ENCODE measurements at regions not wholly inside any gene's neighbourhood (a gene's known extent, or its start where the extent isn't known, plus 50 kb on each side); places are given as distances from the start of the nearest gene placed in this dataset.

GRCh38 chr3:3648988-3649679, 150.1 kb upstream of the LRRN1 start:
- Histone ChIP-seq H3K23me2 (ENCODE audit: low read depth, low read length) (no peaks in the 10 kb centered on the region), H2BK15ac (ENCODE audit: low read length) (no peak overlapping the region), H3K36me3 (ENCODE audit: control insufficient read depth in 2 of 4, insufficient read depth in 4 of 4, low read length in 3 of 4) (no peaks in the 10 kb centered on the region), H3K27me3 (replicated peaks in 1 of 4; ENCODE audit: control insufficient read depth in 3 of 4, extremely low read depth in 1 of 4, insufficient read depth in 3 of 4, low read length in 3 of 4) (no peaks in the 10 kb centered on the region), H2BK120ac (replicated peaks; ENCODE audit: low read depth, low read length) (no peak overlapping the region), H3K9ac (replicated peaks in 1 of 4; ENCODE audit: extremely low read depth in 1 of 4, low read depth in 3 of 4, low read length in 3 of 4) (no peak overlapping the region), H3K4ac (replicated peaks; ENCODE audit: insufficient read length, low read depth, low read length) (no peak overlapping the region), H2BK12ac (ENCODE audit: low read depth, low read length) (no peak overlapping the region), H3K27ac (ENCODE audit: low read depth, low read length) (no peak overlapping the region), H2AFZ (ENCODE audit: low read length) (no peak overlapping the region), H3K9me3 (ENCODE audit: insufficient read depth in 2 of 2, low read depth in 1 of 2, low read length in 1 of 2) (no peaks in the 10 kb centered on the region), H4K91ac (replicated peaks; ENCODE audit: insufficient read length, low read length) (no peak overlapping the region), H3K14ac (ENCODE audit: insufficient read length) (no peak overlapping the region), H3K23ac (ENCODE audit: insufficient read length) (no peak overlapping the region), H4K8ac (ENCODE audit: extremely low read depth, insufficient read depth, low read length) (no peak overlapping the region), H3K18ac (ENCODE audit: extremely low read depth, low read length) (no peak overlapping the region), H4K5ac (ENCODE audit: insufficient read length, low read depth, low read length) (no peak overlapping the region), H3K4me3 (ENCODE audit: extremely low read depth in 1 of 4, insufficient read depth in 2 of 4, low read depth in 3 of 4, low read length in 4 of 4) (no peak overlapping the region), H2BK5ac (ENCODE audit: low read depth, low read length) (no peak overlapping the region), H2BK20ac (ENCODE audit: low read length) (no peak overlapping the region), H2AK5ac (ENCODE audit: low read depth, low read length) (no peak overlapping the region), H3K79me2 (ENCODE audit: control insufficient read depth in 1 of 2, insufficient read depth in 2 of 2, low read length in 2 of 2) (no peaks in the 10 kb centered on the region), H3K4me1 (replicated peaks in 1 of 4; ENCODE audit: control insufficient read depth in 3 of 4, insufficient read depth in 4 of 4, low read length in 3 of 4) (no peaks in the 10 kb centered on the region), H3K4me2 (ENCODE audit: insufficient read depth in 1 of 2, low read depth in 2 of 2, low read length in 2 of 2) (no peak overlapping the region), H3K79me1 (ENCODE audit: low read depth, low read length) (no peaks in the 10 kb centered on the region), H3K56ac (replicated peaks; ENCODE audit: insufficient read length, low read depth, low read length) (no peak overlapping the region), H4K20me1 (replicated peaks in 1 of 2; ENCODE audit: control insufficient read depth in 1 of 2, insufficient read depth in 2 of 2, low read length in 2 of 2) (no peaks in the 10 kb centered on the region)
- ChIA-PET CTCF (ENCODE audit: partially characterized antibody) (no interaction called here), POLR2A (ENCODE audit: partially characterized antibody) (interaction anchor here (0.6 kb wide), 1 partner anchor 105 kb away, joined by 3 read pairs; no protein-coding TSS in a partner anchor)
- WGBS, 2 experiments (ENCODE audit: extremely low coverage in 1 of 2, insufficient coverage in 1 of 2, insufficient read length in 1 of 2, insufficient replicate concordance in 2 of 2, low coverage in 1 of 2, low lambda C conversion rate in 2 of 2, missing lambda C conversion rate in 1 of 2), result 94% methylated on average over 5 of the region's 5 CpGs; no CpG with 5 or more reads in 1 of the 2 experiments
- no peak for FAIRE-seq
- no peak for DNase-seq (ENCODE audit: low read depth in 1 of 2, low spot score in 2 of 2)

Measured in H1 (cell line).